Liver (tissue), 3 donors: ENCODE measurements at regions not wholly inside any gene's neighbourhood (a gene's known extent, or its start where the extent isn't known, plus 50 kb on each side); places are given as distances from the start of the nearest gene placed in this dataset.
"Not testable (repeated sequence)": the region's sequence is repeated elsewhere in the genome, so short reads cannot be mapped to it uniquely, and the experiment has no call there.

ENCODE experiments used
- TAF1 ChIP-seq: conservative IDR thresholded peaks from 2 replicates; pipeline ENCODE4 v1.6.1; 2016; ENCODE audit warnings: antibody characterized with exemption, mild to moderate bottlenecking
- YY1 ChIP-seq: IDR thresholded peaks from 2 replicates; pipeline ENCODE4 v1.6.1; 2016; ENCODE audit warnings: antibody characterized with exemption, mild to moderate bottlenecking
- TF ChIP-seq, protein P1 (sequence below): fragments of 150-350 bp; IDR thresholded peaks from 2 replicates; pipeline ENCODE4 v1.5.1; 2017; ENCODE audit warnings: improper control_type of control experiment, low read depth, low read length; ENCODE audit not compliant: missing input control
- donor health status: healthy.
- donor health status: healthy.

DNA sequence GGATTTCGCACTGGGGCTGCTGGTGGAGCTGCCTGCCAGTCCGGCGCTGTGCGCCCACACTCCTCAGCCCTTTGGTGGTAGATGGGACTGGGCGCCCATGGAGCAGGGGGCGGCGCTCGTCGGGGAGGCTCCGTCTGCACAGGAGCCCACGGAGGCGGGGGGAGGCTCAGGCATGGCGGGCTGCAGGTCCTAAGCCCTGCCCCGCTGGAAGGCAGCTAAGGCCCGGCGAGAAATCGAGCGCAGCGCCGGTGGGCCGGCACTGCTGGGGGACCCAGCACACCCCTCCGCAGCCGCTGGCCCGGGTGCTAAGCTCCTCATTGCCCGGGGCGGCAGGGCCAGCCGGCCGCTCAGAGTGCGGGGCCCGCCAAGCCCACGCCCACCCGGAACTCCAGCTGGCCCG lies 370.9 kb downstream of the TEX13C start:
- TF ChIP-seq, protein P1, sequence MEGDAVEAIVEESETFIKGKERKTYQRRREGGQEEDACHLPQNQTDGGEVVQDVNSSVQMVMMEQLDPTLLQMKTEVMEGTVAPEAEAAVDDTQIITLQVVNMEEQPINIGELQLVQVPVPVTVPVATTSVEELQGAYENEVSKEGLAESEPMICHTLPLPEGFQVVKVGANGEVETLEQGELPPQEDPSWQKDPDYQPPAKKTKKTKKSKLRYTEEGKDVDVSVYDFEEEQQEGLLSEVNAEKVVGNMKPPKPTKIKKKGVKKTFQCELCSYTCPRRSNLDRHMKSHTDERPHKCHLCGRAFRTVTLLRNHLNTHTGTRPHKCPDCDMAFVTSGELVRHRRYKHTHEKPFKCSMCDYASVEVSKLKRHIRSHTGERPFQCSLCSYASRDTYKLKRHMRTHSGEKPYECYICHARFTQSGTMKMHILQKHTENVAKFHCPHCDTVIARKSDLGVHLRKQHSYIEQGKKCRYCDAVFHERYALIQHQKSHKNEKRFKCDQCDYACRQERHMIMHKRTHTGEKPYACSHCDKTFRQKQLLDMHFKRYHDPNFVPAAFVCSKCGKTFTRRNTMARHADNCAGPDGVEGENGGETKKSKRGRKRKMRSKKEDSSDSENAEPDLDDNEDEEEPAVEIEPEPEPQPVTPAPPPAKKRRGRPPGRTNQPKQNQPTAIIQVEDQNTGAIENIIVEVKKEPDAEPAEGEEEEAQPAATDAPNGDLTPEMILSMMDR: not testable (repeated sequence)
- TF ChIP-seq TAF1, YY1: not testable (repeated sequence)
